HCT116 (cell line): ENCODE measurements at regions not wholly inside any gene's neighbourhood (a gene's known extent, or its start where the extent isn't known, plus 50 kb on each side); places are given as distances from the start of the nearest gene placed in this dataset.

Experiments
- EZH2phosphoT487 ChIP-seq: fragments of 200-600 bp; IDR thresholded peaks from 2 replicates; pipeline ENCODE4 v1.6.1; 2018; ENCODE audit warnings: antibody characterized with exemption, borderline replicate concordance
- POLR2A ChIP-seq: IDR thresholded peaks from 2 replicates; pipeline ENCODE4 v1.7.0; 2011; ENCODE audit warnings: borderline replicate concordance; ENCODE audit not compliant: insufficient read depth, insufficient read length; ENCODE audit errors: extremely low read depth
- POLR2AphosphoS5 ChIP-seq: IDR thresholded peaks from 2 replicates; pipeline ENCODE4 v1.6.1; 2011; ENCODE audit warnings: mild to moderate bottlenecking, low read depth, low read length, moderate library complexity
- RAD21 ChIP-seq: IDR thresholded peaks from 2 replicates; pipeline ENCODE4 v1.6.1; 2012; ENCODE audit warnings: low read depth, mild to moderate bottlenecking
- SP1 ChIP-seq: IDR thresholded peaks from 2 replicates; pipeline ENCODE4 v1.6.1; 2012; ENCODE audit warnings: low read depth
- ZBTB33 ChIP-seq: IDR thresholded peaks from 2 replicates; pipeline ENCODE4 v1.6.1; 2011; ENCODE audit warnings: mild to moderate bottlenecking, low read length, moderate library complexity; ENCODE audit not compliant: insufficient replicate concordance; ENCODE audit errors: extremely low read depth
- TF ChIP-seq, protein P1 (sequence below), 3 experiments: fragments of 200-600 bp in 1 of 3; sonication (generic) in 1 of 3; IDR thresholded peaks in 2 of 3; conservative IDR thresholded peaks in 1 of 3; 2 replicates each; pipeline ENCODE4 v1.5.1; 2012 to 2017; ENCODE audit warnings: low read depth in 2 of 3, low read length in 2 of 3, antibody characterized with exemption in 1 of 3, borderline replicate concordance in 1 of 3, control low read depth in 1 of 3, mild to moderate bottlenecking in 1 of 3, mixed read lengths in 1 of 3, mixed run types in 1 of 3, moderate library complexity in 1 of 3; ENCODE audit not compliant: insufficient read depth in 1 of 3

DNA sequence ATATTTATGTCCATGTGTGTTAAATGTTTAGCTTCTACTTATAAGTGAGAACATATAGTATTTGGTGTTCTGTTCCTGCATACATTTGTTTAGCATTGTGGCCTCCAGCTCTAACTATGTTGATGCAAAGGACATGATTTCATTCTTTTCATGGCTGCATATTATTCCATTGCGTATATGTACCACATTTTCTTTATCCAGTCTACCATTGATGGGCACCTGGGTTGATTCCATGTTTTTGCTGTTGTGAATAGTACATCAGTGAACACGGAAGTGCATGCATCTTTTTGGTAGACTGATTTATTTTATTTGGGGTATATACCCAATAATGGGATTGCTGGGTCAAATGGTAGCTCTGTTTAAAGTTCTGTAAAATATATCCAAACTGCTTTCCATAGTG lies 359.0 kb downstream of the SLCO4C1 start:
- no peak for TF ChIP-seq POLR2A
- no peak for TF ChIP-seq ZBTB33
- TF ChIP-seq POLR2AphosphoS5: no peak
- TF ChIP-seq, protein P1, sequence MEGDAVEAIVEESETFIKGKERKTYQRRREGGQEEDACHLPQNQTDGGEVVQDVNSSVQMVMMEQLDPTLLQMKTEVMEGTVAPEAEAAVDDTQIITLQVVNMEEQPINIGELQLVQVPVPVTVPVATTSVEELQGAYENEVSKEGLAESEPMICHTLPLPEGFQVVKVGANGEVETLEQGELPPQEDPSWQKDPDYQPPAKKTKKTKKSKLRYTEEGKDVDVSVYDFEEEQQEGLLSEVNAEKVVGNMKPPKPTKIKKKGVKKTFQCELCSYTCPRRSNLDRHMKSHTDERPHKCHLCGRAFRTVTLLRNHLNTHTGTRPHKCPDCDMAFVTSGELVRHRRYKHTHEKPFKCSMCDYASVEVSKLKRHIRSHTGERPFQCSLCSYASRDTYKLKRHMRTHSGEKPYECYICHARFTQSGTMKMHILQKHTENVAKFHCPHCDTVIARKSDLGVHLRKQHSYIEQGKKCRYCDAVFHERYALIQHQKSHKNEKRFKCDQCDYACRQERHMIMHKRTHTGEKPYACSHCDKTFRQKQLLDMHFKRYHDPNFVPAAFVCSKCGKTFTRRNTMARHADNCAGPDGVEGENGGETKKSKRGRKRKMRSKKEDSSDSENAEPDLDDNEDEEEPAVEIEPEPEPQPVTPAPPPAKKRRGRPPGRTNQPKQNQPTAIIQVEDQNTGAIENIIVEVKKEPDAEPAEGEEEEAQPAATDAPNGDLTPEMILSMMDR (IDR thresholded peaks at IDR 0.05 in 2 of 3, conservative IDR thresholded peaks at IDR 0.05 in 1 of 3; ENCODE audit: borderline replicate concordance in 1 of 3, insufficient read depth in 1 of 3, low read depth in 2 of 3, low read length in 2 of 3): no peak
- no peak for TF ChIP-seq SP1
- TF ChIP-seq RAD21: no peak
- no peak for TF ChIP-seq EZH2phosphoT487
